Activated naive CD8-positive, alpha-beta T cell treated with anti-CD3 and anti-CD28 coated beads for 36 hours (primary cell): ENCODE measurements at regions not wholly inside any gene's neighbourhood (a gene's known extent, or its start where the extent isn't known, plus 50 kb on each side); places are given as distances from the start of the nearest gene placed in this dataset.

Experiments
- DNase-seq: peaks from one replicate; pipeline ENCODE4 v3.0.0; 2021
- H3K27ac Mint-ChIP-seq: one replicate; pipeline ENCODE4 v1.8.0; 2022; ENCODE audit warnings: mild to moderate bottlenecking, moderate library complexity, mixed read lengths
- H3K27me3 Mint-ChIP-seq: one replicate; pipeline ENCODE4 v1.8.0; 2022; ENCODE audit warnings: mild to moderate bottlenecking, mixed read lengths
- H3K36me3 Mint-ChIP-seq: one replicate; pipeline ENCODE4 v1.8.0; 2021; ENCODE audit warnings: mild to moderate bottlenecking, mixed read lengths
- H3K4me1 Mint-ChIP-seq: one replicate; pipeline ENCODE4 v1.8.0; 2021; ENCODE audit warnings: mixed read lengths
- H3K4me3 Mint-ChIP-seq: one replicate; pipeline ENCODE4 v1.8.0; 2022; ENCODE audit warnings: mild to moderate bottlenecking, moderate library complexity, mixed read lengths
- H3K9me3 Mint-ChIP-seq: one replicate; pipeline ENCODE4 v1.8.0; 2022; ENCODE audit warnings: mixed read lengths

DNA sequence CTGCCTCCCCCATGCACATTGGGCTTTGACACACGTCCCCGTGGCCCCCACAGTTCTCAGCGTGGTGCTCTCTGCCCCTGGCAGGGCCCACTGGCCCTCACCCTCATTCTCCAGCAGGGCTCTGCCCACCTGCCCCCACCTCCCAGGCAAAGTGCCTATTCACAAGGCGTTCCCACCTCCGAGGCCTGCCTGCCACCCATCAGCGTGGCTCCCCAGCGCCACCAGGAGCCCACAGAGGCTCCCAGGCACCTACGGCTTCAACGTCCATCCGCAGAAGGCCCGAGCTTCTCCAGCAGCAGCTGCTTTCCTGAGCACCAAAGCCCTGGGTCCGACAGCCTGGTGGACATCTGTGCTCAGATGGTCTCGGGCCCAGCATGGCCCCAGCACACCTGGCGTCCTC lies 211.8 kb upstream of the PPP2R2D start:
- no peaks in the 10 kb centered on the region for H3K36me3 Mint-ChIP-seq
- H3K4me1 Mint-ChIP-seq, result no peaks in the 10 kb centered on the region
- peaks cover 11% of the 10 kb centered on the region for H3K27me3 Mint-ChIP-seq
- H3K9me3 Mint-ChIP-seq, result no peaks in the 10 kb centered on the region
- H3K27ac Mint-ChIP-seq, result no peak overlapping the region
- DNase-seq, result no peak
- H3K4me3 Mint-ChIP-seq, result no peak overlapping the region

DNA sequence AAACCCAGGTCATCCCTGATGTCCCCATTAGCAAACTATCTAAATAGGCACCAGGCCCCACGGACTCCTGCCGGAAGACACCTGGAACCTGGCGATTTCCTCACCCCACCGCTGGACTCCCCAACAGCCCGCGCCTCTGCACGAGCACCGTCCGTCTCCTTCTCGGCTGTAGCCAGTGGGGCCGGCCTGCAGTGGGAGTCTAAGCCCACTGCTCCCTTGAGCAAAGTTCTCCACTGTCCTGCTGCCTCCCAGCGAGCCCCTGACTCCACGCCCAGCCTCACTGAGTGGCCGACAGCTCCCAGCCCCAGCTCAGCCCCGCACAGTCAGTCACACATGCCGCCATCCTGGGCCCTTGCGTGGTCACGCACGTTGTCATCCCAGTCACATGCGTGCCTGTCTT lies 211.3 kb upstream of the PPP2R2D start:
- Mint-ChIP-seq H3K9me3 (no peaks in the 10 kb centered on the region), H3K27me3 (peaks cover 11% of the 10 kb centered on the region), H3K4me3 (no peak overlapping the region)

DNA sequence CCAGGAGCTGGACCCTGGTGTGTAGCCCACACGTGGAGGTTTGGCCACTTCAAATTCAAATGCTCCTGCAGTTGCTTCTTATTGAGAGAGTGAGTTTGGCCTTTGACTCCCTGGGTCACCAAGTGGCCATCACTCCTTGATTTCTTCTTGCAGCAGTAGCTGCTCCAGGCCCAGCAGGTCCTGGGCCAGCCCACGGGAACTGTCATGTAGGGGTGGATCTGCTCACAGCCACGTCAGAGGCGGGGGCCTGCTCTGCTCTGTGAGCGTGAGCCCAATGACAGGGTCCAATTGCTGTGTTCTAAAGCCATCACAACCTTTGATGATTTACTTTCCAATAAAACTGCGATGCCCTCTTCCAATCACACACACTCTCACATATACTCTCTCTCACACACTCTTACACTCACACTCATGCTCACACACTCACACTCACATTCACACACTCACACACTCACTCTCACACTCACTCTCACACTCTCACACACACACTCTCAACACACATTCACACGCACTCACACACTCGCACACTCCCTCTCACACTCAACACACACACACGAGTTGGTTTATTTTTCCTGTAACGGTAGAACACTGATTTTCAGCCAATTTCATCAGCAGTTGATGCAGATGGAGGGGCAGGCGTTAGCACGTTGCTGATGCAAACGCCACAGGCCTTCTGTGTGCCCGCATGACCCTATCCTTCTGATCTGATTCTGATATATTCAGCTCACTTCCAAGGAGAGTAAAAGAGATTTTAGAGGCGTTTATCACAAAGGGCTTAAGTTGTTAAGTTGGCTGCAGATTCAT lies 210.7 kb upstream of the PPP2R2D start:
- Mint-ChIP-seq H3K4me1 (no peaks in the 10 kb centered on the region), H3K27ac (no peak overlapping the region), H3K36me3 (no peaks in the 10 kb centered on the region), H3K9me3 (no peaks in the 10 kb centered on the region), H3K27me3 (peaks cover 8% of the 10 kb centered on the region), H3K4me3 (no peak overlapping the region)
- no peak for DNase-seq

More for the DNA sequence above, 211.3 kb upstream of the PPP2R2D start:
- no peak overlapping the region for H3K27ac Mint-ChIP-seq
- DNase-seq, result no peak
- no peaks in the 10 kb centered on the region for H3K36me3 Mint-ChIP-seq
- no peaks in the 10 kb centered on the region for H3K4me1 Mint-ChIP-seq

DNA sequence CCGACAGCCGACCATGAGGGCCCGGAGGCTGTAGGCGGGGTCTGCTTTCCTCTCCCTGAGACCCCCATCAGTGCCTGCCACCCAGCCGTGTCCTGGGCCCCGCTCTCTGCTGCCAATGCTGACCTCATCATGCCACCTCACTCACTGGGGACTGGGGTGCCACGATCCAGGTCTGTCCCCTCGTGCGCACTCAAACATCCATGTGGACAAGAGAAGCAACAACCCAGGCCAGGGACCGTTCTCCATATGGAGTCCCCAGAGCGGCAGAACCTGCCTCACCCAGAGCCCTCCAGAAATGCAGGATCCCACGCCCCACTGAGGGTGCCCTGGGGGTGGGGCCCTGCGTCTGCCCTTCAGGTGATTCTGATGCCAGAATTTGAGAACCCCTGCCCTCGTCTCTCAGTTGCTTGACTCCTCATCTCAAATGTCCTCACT lies 210.0 kb upstream of the PPP2R2D start:
- DNase-seq, result no peak
- Mint-ChIP-seq H3K4me1 (no peaks in the 10 kb centered on the region), H3K36me3 (no peaks in the 10 kb centered on the region), H3K4me3 (no peak overlapping the region), H3K9me3 (no peaks in the 10 kb centered on the region), H3K27ac (no peak overlapping the region), H3K27me3 (peaks cover 3% of the 10 kb centered on the region)

DNA sequence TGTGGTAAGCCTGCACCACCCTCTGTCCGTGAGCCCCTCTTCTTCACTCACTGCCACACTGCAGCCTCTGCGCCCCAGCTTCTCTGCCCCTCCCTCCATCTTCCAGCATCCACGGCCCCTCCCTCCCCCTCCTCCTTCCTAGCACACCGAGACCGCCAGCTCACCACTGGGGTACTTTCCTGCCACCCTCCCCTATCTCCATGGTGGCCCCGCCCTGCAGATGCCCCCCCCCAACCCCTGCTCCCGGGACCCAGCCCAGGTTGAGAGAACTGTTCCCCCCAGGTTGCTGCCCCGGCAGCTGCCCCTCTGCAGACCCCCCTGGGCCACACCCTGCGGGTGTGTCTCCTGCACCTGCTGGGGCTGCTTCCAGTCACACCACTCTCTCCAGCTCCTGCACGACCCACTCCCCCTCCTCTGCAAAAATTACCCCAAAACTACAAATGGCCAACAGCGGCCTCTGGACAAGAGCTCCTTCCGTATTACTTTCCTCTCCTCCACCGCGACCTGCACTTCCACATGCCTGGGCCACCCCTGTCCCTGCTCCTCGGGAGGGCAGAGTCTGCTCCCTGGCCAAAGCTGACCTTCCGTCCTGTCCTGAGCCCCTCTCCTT lies 209.2 kb upstream of the PPP2R2D start:
- Mint-ChIP-seq H3K27me3 (peaks cover 3% of the 10 kb centered on the region), H3K4me3 (no peak overlapping the region), H3K27ac (no peak overlapping the region), H3K36me3 (no peaks in the 10 kb centered on the region), H3K9me3 (no peaks in the 10 kb centered on the region), H3K4me1 (no peaks in the 10 kb centered on the region)
- DNase-seq, result no peak

DNA sequence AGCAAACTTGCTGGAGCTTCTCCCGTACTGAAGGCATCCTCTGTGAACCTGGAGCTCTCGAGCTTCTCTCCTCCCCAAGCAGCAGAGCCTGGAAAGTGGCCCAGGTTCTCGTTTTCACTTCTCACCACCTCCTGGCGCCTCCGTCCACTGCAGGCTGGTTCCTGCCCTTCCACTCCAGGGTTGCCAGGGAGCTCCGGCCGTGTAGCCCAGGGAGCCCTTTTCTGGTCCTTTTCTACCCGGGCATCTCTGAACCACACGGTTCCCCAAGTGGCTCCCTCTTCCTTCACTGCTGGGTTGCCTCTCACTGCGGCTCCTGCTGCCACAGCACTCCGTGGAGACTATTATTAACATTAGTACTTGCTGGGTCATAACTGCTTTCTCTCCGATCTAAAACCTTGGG lies 208.6 kb upstream of the PPP2R2D start:
- no peak overlapping the region for H3K27ac Mint-ChIP-seq
- peaks cover 3% of the 10 kb centered on the region for H3K27me3 Mint-ChIP-seq
- no peak overlapping the region for H3K4me3 Mint-ChIP-seq
- no peaks in the 10 kb centered on the region for H3K9me3 Mint-ChIP-seq
- no peak for DNase-seq
- no peaks in the 10 kb centered on the region for H3K36me3 Mint-ChIP-seq
- no peaks in the 10 kb centered on the region for H3K4me1 Mint-ChIP-seq

DNA sequence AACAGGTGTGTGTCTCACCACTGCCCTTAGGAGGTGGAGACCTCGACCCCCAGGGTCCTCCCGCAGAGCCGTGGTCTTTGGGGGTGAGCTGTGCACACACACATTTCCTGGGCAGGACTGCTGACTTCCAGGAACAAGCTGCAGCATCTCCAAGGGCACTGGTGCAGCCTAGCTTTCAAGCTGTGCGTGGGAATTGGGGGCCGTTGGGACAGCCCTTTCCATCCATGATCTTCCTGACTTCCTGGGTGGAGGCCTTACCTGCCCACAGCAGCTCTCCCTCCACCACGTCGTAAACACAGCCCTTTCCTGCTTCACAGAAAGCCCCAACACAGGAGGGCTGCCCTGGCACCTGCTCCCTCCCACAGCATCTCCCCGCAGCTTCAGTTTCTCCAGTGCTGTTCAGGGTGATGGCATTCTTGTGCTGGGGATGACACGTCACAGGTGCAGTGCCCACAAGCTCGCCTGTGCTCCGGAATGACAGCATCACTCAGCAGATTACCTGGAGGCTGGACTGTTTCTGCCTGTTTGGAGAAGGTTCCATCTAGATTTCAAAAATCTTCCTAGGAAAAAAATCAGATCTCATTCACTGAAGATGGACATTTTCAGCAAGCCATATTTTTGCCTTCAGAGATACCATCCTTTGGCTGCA lies 208.0 kb upstream of the PPP2R2D start:
- H3K36me3 Mint-ChIP-seq, result no peaks in the 10 kb centered on the region
- H3K27ac Mint-ChIP-seq, result no peak overlapping the region

DNA sequence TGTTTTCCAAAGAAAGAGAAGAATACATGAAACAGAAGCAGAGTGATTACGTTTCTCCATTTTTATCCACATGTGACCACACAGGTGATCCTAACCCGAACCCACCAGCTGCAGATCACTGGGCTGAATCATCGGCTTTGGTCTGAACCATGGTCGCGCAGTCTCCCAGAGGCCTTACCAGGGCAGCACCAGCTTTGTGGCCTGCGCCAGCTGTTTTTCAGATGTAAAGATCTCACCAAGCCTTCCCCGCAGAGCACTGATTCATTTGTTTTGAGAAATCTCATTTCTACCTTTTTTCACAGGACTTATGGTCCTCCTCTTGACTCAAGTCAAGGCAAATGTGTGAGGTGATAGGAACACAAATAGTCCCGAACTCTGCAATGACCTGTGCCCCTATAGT lies 207.0 kb upstream of the PPP2R2D start:
- H3K36me3 Mint-ChIP-seq, result no peaks in the 10 kb centered on the region
- no peak overlapping the region for H3K4me3 Mint-ChIP-seq
- no peak for DNase-seq
- H3K4me1 Mint-ChIP-seq, result no peaks in the 10 kb centered on the region
- H3K27me3 Mint-ChIP-seq, result peaks cover 3% of the 10 kb centered on the region
- no peaks in the 10 kb centered on the region for H3K9me3 Mint-ChIP-seq
- H3K27ac Mint-ChIP-seq, result no peak overlapping the region

More for the DNA sequence above, 208.0 kb upstream of the PPP2R2D start:
- Mint-ChIP-seq H3K9me3 (no peaks in the 10 kb centered on the region), H3K4me1 (no peaks in the 10 kb centered on the region), H3K4me3 (no peak overlapping the region), H3K27me3 (peaks cover 3% of the 10 kb centered on the region)
- DNase-seq, result no peak

DNA sequence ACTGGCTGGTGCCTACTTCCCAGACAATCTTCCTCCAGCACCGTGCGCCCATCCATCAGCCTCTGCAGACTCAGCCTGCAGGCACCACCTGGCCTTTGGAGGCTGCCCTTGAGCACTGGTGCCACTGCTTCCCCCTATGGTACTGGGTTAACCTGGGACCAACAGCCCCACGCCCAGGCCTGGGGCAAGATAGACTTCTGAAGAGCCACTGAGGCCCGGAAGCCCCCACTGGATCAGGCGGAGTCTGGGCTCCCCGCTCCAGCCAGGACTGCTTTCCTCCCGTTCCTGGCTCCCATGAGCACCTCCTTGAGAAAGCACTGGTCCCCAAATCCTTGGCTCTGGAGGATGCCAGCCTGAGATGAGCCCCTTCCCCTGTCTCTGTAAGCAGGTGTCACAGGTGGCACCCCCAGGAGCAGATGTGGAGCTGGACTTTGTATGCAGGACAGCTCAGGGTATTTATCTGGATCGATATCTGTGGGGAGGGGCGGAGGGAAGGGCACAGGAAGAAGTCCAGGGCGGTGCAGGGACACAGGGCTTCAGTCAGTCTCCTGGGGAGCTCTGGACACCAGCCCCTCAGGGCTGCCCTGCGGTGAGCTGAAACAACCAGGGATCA lies 206.5 kb upstream of the PPP2R2D start:
- Mint-ChIP-seq H3K9me3 (no peaks in the 10 kb centered on the region), H3K4me3 (no peak overlapping the region), H3K27ac (no peak overlapping the region), H3K36me3 (no peaks in the 10 kb centered on the region), H3K4me1 (no peaks in the 10 kb centered on the region), H3K27me3 (peaks cover 3% of the 10 kb centered on the region)
- DNase-seq, result no peak

DNA sequence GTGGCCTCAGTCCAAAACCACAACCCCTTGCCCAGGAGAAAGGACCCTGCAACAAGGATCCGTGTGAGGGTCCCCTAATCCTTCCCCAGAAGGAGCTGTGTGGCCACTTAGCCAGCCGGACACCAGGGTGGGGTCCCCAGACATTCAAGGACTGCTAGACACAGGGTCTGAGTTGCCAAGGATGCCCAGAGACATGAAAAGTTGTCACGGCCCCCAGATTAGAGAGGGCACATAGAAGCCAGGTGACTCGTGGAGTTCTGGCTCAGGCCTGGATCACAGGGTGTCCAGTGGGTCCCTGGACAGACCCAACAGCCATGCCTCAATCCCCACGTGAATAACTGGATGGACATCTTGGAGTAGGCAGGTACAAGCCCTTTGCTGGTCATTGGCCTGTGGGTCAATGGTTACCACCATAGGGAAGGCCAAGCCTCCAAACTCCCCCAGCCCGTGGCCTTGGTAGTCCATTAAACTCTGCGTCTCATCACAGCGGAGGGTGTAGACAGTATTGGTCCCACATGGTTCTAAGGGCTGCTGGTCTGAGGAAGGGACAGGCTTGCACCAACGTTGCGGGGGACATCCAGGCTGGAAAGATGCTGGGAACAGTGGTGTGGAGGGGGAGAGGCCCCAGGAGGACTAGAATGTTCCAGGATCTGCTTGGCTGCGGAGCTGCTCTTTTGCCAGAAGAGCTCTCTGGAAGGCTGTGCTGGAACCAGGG lies 205.9 kb upstream of the PPP2R2D start:
- Mint-ChIP-seq H3K36me3 (no peaks in the 10 kb centered on the region), H3K4me3 (no peak overlapping the region), H3K27me3 (peaks cover 3% of the 10 kb centered on the region), H3K4me1 (no peaks in the 10 kb centered on the region), H3K9me3 (no peaks in the 10 kb centered on the region), H3K27ac (no peak overlapping the region)
- DNase-seq, result no peak

DNA sequence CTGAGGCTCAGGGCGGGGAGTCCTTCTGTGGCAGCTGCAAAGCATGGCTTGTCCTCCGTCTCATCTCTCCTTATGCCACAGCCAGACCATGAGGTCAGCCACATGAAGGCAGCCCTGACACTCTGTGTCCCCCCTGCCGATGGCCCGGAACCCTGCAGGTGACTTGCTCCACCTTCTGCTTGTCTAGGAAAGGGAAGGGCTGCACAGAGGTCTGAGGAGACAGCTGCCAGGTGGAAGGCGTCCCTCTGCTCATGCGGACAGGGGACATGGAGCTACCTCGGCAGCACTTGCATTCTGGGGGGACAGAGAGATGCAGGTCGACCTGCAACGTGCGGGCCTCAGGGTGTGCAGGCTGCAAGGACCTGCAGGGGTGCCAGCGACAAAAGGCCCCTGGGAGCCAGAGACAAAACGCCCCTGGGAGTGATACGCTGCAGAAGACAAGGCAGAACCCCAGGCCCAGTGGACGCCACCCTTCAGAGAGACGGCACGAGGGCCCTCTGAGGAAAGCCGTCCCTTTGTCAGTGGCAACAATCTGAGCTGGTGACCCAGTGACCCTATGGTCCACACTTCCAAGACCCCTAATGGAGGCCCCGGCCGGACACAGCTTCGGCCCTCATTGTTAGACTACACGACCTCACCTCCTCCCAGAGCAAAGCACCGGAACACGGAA lies 205.2 kb upstream of the PPP2R2D start:
- Mint-ChIP-seq H3K27ac (no peak overlapping the region), H3K4me1 (no peaks in the 10 kb centered on the region), H3K9me3 (no peaks in the 10 kb centered on the region), H3K27me3 (peaks cover 3% of the 10 kb centered on the region), H3K4me3 (no peak overlapping the region), H3K36me3 (no peaks in the 10 kb centered on the region)
- no peak for DNase-seq

DNA sequence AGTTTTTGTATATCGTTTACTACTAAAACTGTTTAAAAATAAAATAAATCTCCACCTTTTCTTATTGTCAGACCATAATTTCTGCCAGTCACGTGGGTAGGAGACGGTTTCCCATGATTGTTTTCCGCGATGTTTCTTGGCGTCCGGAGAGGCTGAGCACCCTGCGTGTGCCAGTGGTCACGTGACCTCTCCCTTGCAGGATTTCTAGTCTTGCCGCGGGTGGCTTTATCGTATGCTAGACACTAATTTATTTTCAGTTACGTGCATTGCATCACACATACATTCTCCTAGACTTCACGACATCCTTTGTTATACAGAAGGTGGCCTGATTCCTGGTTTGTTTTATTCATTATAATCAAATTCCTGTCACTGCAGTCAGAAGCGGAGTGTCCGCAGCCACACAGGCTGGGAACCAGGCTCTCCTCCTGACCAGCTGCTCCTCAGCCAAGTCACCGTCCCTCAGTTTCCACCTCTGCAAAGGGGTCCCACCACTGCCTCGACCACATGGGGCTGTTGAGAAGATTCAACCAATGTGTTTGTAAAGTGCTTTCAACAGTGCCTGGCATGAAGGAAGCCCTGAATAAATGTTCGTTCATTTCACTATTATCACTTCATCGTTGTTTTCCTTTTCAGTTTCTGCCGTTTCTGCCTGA lies 203.2 kb upstream of the PPP2R2D start:
- DNase-seq, result no peak
- no peaks in the 10 kb centered on the region for H3K27me3 Mint-ChIP-seq

DNA sequence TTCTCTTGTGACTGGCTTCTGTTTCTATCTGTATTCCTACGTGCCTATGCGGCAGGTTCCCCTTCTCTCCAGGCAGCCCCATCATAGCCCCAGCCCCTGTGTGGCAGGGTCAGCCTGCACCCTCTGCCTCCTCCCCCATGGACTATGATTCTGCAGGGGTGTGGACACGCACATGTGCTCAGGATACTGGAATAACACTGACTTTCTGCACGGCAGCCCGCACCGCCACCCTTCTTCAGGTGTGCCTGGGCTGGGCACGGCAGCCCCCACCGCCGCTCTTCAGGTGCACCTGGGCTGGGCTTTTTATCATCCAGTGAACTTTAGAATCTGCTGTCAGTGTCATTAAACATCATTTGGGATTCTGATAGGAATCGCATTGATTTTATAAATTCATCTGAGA lies 202.6 kb upstream of the PPP2R2D start:
- DNase-seq, result no peak
- H3K4me3 Mint-ChIP-seq, result no peak overlapping the region
- no peaks in the 10 kb centered on the region for H3K9me3 Mint-ChIP-seq
- H3K27me3 Mint-ChIP-seq, result no peaks in the 10 kb centered on the region
- no peaks in the 10 kb centered on the region for H3K4me1 Mint-ChIP-seq
- no peaks in the 10 kb centered on the region for H3K36me3 Mint-ChIP-seq
- no peak overlapping the region for H3K27ac Mint-ChIP-seq

More for the DNA sequence above, 203.2 kb upstream of the PPP2R2D start:
- Mint-ChIP-seq H3K36me3 (no peaks in the 10 kb centered on the region), H3K27ac (no peak overlapping the region), H3K9me3 (no peaks in the 10 kb centered on the region), H3K4me1 (no peaks in the 10 kb centered on the region), H3K4me3 (no peak overlapping the region)

DNA sequence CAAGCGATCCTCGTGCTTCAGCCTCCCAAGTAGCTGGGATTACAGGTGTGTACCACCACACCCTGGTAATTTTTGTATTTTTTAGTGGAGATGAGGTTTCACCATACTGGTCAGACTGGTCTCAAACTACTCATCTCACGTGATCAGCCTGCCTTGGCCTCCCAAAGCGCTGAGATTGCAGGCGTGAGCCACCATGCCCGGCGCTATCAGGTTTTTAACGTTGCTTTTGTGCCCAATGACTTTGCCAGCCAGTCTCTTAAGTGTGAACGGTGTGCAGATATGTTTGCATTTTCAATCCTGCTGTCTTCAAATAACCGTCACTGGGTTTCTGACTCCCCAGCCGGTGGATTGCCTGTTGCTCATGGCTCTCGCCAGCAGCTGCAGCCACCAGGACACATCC lies 201.8 kb upstream of the PPP2R2D start:
- no peak for DNase-seq
- H3K27ac Mint-ChIP-seq, result no peak overlapping the region

More for the DNA sequence above, 201.8 kb upstream of the PPP2R2D start:
- no peaks in the 10 kb centered on the region for H3K9me3 Mint-ChIP-seq
- no peaks in the 10 kb centered on the region for H3K36me3 Mint-ChIP-seq
- H3K4me1 Mint-ChIP-seq, result no peaks in the 10 kb centered on the region
- no peaks in the 10 kb centered on the region for H3K27me3 Mint-ChIP-seq
- H3K4me3 Mint-ChIP-seq, result no peak overlapping the region
